ENCODE measurements at regions not wholly inside any gene's neighbourhood (a gene's known extent, or its start where the extent isn't known, plus 50 kb on each side); places are given as distances from the start of the nearest gene placed in this dataset.
A peak's percentile ranks its signal among the peaks of the same experiment; 100 is the strongest.

GRCh38 chr7:130936202-130936931, 202.4 kb upstream of the KLF14 start:
- H3K27ac Mint-ChIP-seq (ENCODE audit: low read depth, unreplicated experiment) = peak overlapping the region; percentile 35
- intact Hi-C loops (cut with micrococcal nuclease) = no loop called here
- no peak for TF ChIP-seq CTCF (IDR thresholded peaks at IDR 0.05; ENCODE audit: unreplicated experiment)
- POLR2A ChIA-PET = interaction anchor here (1.1 to 7.2 kb wide), 5 partner anchors 23 to 46 kb away, joined by 3 to 106 read pairs (median 42); no protein-coding TSS in a partner anchor
- CTCF ChIA-PET = interaction anchor here (0.6 to 9.1 kb wide), 6 partner anchors 31 to 444 kb away, joined by 3 to 123 read pairs (median 4); no protein-coding TSS in a partner anchor
- no TSS peak for BruUV-seq (replicated peaks)
- no peak for DNase-seq (ENCODE audit: unreplicated experiment)
- H3K4me1 Mint-ChIP-seq (ENCODE audit: insufficient read depth, unreplicated experiment) = peaks cover 51% of the 10 kb centered on the region
- peaks cover 60% of the 10 kb centered on the region for H3K36me3 Mint-ChIP-seq (ENCODE audit: insufficient read depth, unreplicated experiment)
- H3K27me3 Mint-ChIP-seq (ENCODE audit: insufficient read depth, unreplicated experiment) = no peaks in the 10 kb centered on the region
- H3K4me3 Mint-ChIP-seq (ENCODE audit: unreplicated experiment) = no peak overlapping the region
- H3K9me3 Mint-ChIP-seq (ENCODE audit: unreplicated experiment) = no peaks in the 10 kb centered on the region

- DNase-seq (ENCODE audit: unreplicated experiment) = no peak
- intact Hi-C loops (cut with micrococcal nuclease) = no loop called here
- H3K9me3 Mint-ChIP-seq (ENCODE audit: unreplicated experiment) = no peaks in the 10 kb centered on the region
- H3K4me1 Mint-ChIP-seq (ENCODE audit: insufficient read depth, unreplicated experiment) = peaks cover 45% of the 10 kb centered on the region
- BruUV-seq (replicated peaks) = no TSS peak
- H3K4me3 Mint-ChIP-seq (ENCODE audit: unreplicated experiment) = no peak overlapping the region
- no peak for TF ChIP-seq CTCF (IDR thresholded peaks at IDR 0.05; ENCODE audit: unreplicated experiment)
- H3K36me3 Mint-ChIP-seq (ENCODE audit: insufficient read depth, unreplicated experiment) = peaks cover 61% of the 10 kb centered on the region
- peak overlapping the region; percentile 1 for H3K27ac Mint-ChIP-seq (ENCODE audit: low read depth, unreplicated experiment)
- ChIA-PET CTCF (interaction anchor here (0.6 to 9.1 kb wide), 12 partner anchors 10 to 444 kb away, joined by 3 to 123 read pairs (median 4); no protein-coding TSS in a partner anchor), POLR2A (interaction anchor here (1.1 to 7.2 kb wide), 6 partner anchors 13 to 46 kb away, joined by 3 to 106 read pairs (median 56); no protein-coding TSS in a partner anchor)
- no peaks in the 10 kb centered on the region for H3K27me3 Mint-ChIP-seq (ENCODE audit: insufficient read depth, unreplicated experiment)
Observed at GRCh38 chr7:130937016-130937415, 203.0 kb upstream of the KLF14 start.

- CTCF ChIA-PET = interaction anchor here (0.6 to 9.1 kb wide), 14 partner anchors 8 to 102 kb away, joined by 3 to 123 read pairs (median 4); no protein-coding TSS in a partner anchor
- H3K9me3 Mint-ChIP-seq (ENCODE audit: unreplicated experiment) = no peaks in the 10 kb centered on the region
- H3K27me3 Mint-ChIP-seq (ENCODE audit: insufficient read depth, unreplicated experiment) = no peaks in the 10 kb centered on the region
- TF ChIP-seq CTCF (IDR thresholded peaks at IDR 0.05; ENCODE audit: unreplicated experiment) = no peak
- no TSS peak for BruUV-seq (replicated peaks)
- peak overlapping the region; percentile 67 for H3K27ac Mint-ChIP-seq (ENCODE audit: low read depth, unreplicated experiment)
- no peak for DNase-seq (ENCODE audit: unreplicated experiment)
- H3K4me3 Mint-ChIP-seq (ENCODE audit: unreplicated experiment) = no peak overlapping the region
- intact Hi-C loops (cut with micrococcal nuclease) = no loop called here
- H3K36me3 Mint-ChIP-seq (ENCODE audit: insufficient read depth, unreplicated experiment) = peaks cover 63% of the 10 kb centered on the region
- peaks cover 50% of the 10 kb centered on the region for H3K4me1 Mint-ChIP-seq (ENCODE audit: insufficient read depth, unreplicated experiment)
- POLR2A ChIA-PET = interaction anchor here (0.6 to 7.2 kb wide), 9 partner anchors 7 to 51 kb away, joined by 3 to 106 read pairs (median 42); no protein-coding TSS in a partner anchor
Observed at GRCh38 chr7:130937830-130938229, 203.8 kb upstream of the KLF14 start.

DNA sequence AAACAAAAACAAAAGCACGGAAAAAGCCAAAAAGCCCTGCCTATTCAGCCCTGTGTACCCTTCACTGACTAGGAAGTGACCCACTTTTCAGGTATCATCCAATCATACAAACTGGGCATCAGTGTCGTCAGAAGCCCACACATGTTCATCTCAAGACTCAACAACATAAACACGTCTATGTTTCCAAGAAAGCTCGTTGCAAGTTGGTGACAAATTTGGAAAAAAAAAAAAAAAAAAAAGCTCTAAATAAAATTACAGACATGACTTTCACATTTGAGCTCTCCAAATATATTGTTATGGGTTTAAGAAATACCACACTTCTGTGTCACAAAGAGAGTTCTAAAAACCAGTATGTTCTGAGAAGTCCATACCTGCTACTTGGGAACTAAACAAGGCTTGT, 204.7 kb upstream of the KLF14 start:
- peak overlapping the region; percentile 3 for H3K4me3 Mint-ChIP-seq (ENCODE audit: unreplicated experiment)
- TF ChIP-seq CTCF (IDR thresholded peaks at IDR 0.05; ENCODE audit: unreplicated experiment) = no peak
- H3K9me3 Mint-ChIP-seq (ENCODE audit: unreplicated experiment) = no peaks in the 10 kb centered on the region
- no peak for DNase-seq (ENCODE audit: unreplicated experiment)
- POLR2A ChIA-PET = interaction anchor here (0.6 to 7.2 kb wide), 7 partner anchors 8 to 57 kb away, joined by 4 to 106 read pairs (median 42); no protein-coding TSS in a partner anchor
- peaks cover 71% of the 10 kb centered on the region for H3K36me3 Mint-ChIP-seq (ENCODE audit: insufficient read depth, unreplicated experiment)
- peak overlapping the region; percentile 67 for H3K27ac Mint-ChIP-seq (ENCODE audit: low read depth, unreplicated experiment)
- no peaks in the 10 kb centered on the region for H3K27me3 Mint-ChIP-seq (ENCODE audit: insufficient read depth, unreplicated experiment)
- H3K4me1 Mint-ChIP-seq (ENCODE audit: insufficient read depth, unreplicated experiment) = peaks cover 53% of the 10 kb centered on the region
- CTCF ChIA-PET = interaction anchor here (0.6 to 9.1 kb wide), 11 partner anchors 8 to 101 kb away, joined by 3 to 123 read pairs (median 4); no protein-coding TSS in a partner anchor
- intact Hi-C loops (cut with micrococcal nuclease) = no loop called here
- BruUV-seq (replicated peaks) = no TSS peak
